BLaER1 (cell line): ENCODE measurements at regions not wholly inside any gene's neighbourhood (a gene's known extent, or its start where the extent isn't known, plus 50 kb on each side); places are given as distances from the start of the nearest gene placed in this dataset.

Source experiments
- H3K27ac ChIP-seq: shearing (Covaris generic); formaldehyde crosslinking; 2 replicates; pipeline ENCODE4 v1.8.1; 2022
- H3K27me3 ChIP-seq: shearing (Covaris generic); formaldehyde crosslinking; 2 replicates; pipeline ENCODE4 v1.8.1; 2022
- H3K36me3 ChIP-seq: shearing (Covaris generic); formaldehyde crosslinking; 2 replicates; pipeline ENCODE4 v1.8.1; 2022
- H3K4me1 ChIP-seq: shearing (Covaris generic); formaldehyde crosslinking; 2 replicates; pipeline ENCODE4 v1.8.1; 2022
- H3K4me2 ChIP-seq: shearing (Covaris generic); formaldehyde crosslinking; 2 replicates; pipeline ENCODE4 v1.8.1; 2022
- H3K4me3 ChIP-seq: shearing (Covaris generic); formaldehyde crosslinking; 2 replicates; pipeline ENCODE4 v1.8.1; 2022
- H3K9ac ChIP-seq: shearing (Covaris generic); formaldehyde crosslinking; 2 replicates; pipeline ENCODE4 v1.8.1; 2022
- H3K9me3 ChIP-seq: shearing (Covaris generic); formaldehyde crosslinking; 2 replicates; pipeline ENCODE4 v1.8.1; 2022
- H4K20me1 ChIP-seq: shearing (Covaris generic); formaldehyde crosslinking; 2 replicates; pipeline ENCODE4 v1.8.1; 2022
- Cebpa-rat ChIP-seq: shearing (Covaris generic); IDR thresholded peaks from 2 replicates; pipeline ENCODE4 v1.8.1; 2022

- Histone ChIP-seq H3K27me3 (no peaks in the 10 kb centered on the region), H3K27ac (no peak overlapping the region), H4K20me1 (no peaks in the 10 kb centered on the region), H3K9me3 (no peaks in the 10 kb centered on the region), H3K4me3 (no peak overlapping the region), H3K4me1 (peaks cover 16% of the 10 kb centered on the region), H3K4me2 (peak overlapping the region; percentile 49), H3K36me3 (no peaks in the 10 kb centered on the region), H3K9ac (no peak overlapping the region)
- TF ChIP-seq Cebpa-rat: no peak
Measured at GRCh38 chr22:44381761-44382115, 69.0 kb upstream of the SHISAL1 start.

- H3K27me3 ChIP-seq: no peaks in the 10 kb centered on the region
- H4K20me1 ChIP-seq: no peaks in the 10 kb centered on the region
Measured at GRCh38 chr22:44380756-44381486, 68.2 kb upstream of the SHISAL1 start.

DNA sequence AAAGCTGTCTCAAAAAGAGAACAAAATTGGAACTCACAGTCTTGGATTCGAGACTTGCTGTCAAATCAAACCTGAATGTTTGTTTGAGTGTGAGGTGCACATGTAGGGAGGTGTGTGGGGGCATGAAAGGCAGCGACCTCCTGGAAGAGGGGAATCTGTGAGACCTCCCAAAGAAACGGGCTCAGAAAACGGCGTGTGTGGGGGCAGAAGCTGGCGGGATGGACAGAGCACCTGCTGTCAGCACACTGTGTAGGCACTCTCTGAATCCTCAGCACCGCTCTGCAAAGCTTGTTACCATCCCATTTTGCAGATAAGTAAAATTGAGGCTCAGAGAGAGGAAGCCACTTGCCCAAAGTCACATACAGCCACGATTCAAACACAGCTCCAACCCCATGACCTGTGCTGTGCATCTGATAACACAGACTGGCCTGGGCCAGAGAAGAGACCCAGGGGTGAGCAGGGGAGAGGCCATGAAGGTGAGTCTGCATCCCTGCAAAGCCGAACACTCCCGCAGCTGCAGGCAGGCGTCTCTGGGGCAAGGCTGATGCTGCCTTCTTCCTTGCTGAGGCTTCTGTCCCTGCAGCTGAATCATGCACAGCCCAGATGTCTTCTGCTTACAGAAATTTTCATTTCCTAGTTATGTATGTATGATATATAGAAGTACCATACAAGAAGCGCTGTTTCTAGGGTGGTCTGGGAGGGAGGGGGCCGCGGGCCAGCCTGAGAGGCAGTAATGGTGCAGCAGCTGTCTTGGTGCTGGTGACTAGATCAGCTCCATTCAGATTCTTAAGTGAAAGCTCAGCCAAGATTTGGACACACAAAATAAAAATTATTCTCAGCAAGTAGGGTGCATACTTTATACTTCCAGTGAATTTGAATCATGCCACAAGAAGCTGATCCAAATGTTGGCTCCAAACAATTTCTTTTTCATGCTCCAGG is 67.3 kb upstream of the SHISAL1 start:
- no peak overlapping the region for H3K9ac ChIP-seq
- H3K36me3 ChIP-seq: no peaks in the 10 kb centered on the region
- H3K9me3 ChIP-seq: peaks cover 5% of the 10 kb centered on the region
- peaks cover 16% of the 10 kb centered on the region for H3K4me1 ChIP-seq
- no peak overlapping the region for H3K27ac ChIP-seq
- no peak overlapping the region for H3K4me2 ChIP-seq
- H3K27me3 ChIP-seq: no peaks in the 10 kb centered on the region
- no peak overlapping the region for H3K4me3 ChIP-seq
- H4K20me1 ChIP-seq: no peaks in the 10 kb centered on the region
- no peak for TF ChIP-seq Cebpa-rat

More at GRCh38 chr22:44380756-44381486, 68.2 kb upstream of the SHISAL1 start:
- no peak overlapping the region for H3K9ac ChIP-seq
- TF ChIP-seq Cebpa-rat: no peak
- peaks cover 16% of the 10 kb centered on the region for H3K4me1 ChIP-seq
- H3K9me3 ChIP-seq: no peaks in the 10 kb centered on the region
- H3K4me3 ChIP-seq: no peak overlapping the region
- H3K27ac ChIP-seq: no peak overlapping the region
- H3K36me3 ChIP-seq: no peaks in the 10 kb centered on the region
- peak overlapping the region; percentile 49 for H3K4me2 ChIP-seq

DNA sequence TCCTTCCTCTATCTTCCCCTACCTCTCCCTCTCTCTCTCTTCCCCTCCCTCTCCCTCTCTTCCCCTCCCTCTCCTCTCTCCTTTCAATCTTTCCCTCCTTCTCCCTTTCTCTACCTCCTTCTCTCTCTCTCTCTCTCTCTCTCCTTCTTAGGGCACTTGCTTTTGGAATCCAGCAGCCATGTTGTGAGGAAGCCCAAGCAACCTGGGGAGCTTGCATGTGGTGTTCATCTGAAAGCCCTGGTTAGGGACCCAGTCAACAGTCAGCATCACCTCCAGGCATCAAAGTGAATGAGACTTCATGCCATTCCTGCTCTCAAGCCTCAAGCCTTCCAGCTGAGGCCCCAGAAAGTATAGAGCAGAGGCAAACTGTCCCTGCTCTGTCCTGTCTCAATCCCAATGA is 65.6 kb upstream of the SHISAL1 start:
- no peaks in the 10 kb centered on the region for H3K36me3 ChIP-seq
- no peak overlapping the region for H3K4me3 ChIP-seq
- H3K4me1 ChIP-seq: peaks cover 16% of the 10 kb centered on the region
- H3K9ac ChIP-seq: no peak overlapping the region
- H3K27me3 ChIP-seq: no peaks in the 10 kb centered on the region
- no peak overlapping the region for H3K27ac ChIP-seq
- no peaks in the 10 kb centered on the region for H4K20me1 ChIP-seq
- peaks cover 21% of the 10 kb centered on the region for H3K9me3 ChIP-seq
- no peak for TF ChIP-seq Cebpa-rat
- H3K4me2 ChIP-seq: no peak overlapping the region

DNA sequence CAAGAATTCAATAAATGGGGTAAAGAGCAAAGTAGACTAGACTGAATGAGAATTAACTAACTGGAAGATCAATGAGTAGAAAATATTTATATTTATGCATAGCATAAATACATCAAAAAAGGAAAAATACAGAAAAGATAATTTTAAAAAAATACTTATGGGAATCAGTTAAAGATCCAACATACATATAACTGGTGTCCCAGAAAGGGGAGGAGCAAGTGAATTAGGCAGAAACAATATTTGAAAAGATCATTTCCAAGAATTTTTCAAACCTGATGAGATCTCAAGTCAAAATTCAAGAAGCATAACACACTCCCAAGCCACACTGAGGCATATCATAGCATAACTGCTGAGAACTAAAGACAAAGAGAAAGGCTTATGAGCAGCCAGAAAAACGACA is 62.7 kb upstream of the SHISAL1 start:
- H3K4me1 ChIP-seq: no peaks in the 10 kb centered on the region
- H3K9ac ChIP-seq: no peak overlapping the region
- H3K27me3 ChIP-seq: no peaks in the 10 kb centered on the region
- H3K9me3 ChIP-seq: peaks cover 21% of the 10 kb centered on the region
- no peak overlapping the region for H3K4me3 ChIP-seq
- H3K4me2 ChIP-seq: no peak overlapping the region
- no peaks in the 10 kb centered on the region for H3K36me3 ChIP-seq
- H3K27ac ChIP-seq: no peak overlapping the region
- H4K20me1 ChIP-seq: no peaks in the 10 kb centered on the region
- TF ChIP-seq Cebpa-rat: no peak

DNA sequence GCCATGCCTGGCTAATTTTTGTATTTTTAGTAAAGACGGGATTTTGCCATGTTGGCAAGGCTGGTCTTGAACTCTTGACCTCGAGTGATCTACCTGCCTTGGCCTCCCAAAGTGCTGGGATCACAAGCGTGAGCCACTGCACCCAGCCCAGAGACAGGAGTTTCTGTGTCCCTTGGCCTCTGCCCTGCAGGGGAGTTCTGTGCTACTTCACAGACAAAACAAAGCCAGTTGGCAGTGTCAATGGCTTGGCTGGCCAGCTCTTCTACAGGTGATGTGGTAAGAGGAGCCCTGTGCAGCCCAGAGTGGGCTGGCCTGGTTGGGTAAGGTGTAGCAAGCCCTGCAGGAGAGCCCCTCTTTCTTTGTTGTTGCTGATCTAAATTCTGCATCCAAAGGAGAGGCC is 60.5 kb upstream of the SHISAL1 start:
- Histone ChIP-seq H3K9me3 (peaks cover 21% of the 10 kb centered on the region), H4K20me1 (no peaks in the 10 kb centered on the region)

DNA sequence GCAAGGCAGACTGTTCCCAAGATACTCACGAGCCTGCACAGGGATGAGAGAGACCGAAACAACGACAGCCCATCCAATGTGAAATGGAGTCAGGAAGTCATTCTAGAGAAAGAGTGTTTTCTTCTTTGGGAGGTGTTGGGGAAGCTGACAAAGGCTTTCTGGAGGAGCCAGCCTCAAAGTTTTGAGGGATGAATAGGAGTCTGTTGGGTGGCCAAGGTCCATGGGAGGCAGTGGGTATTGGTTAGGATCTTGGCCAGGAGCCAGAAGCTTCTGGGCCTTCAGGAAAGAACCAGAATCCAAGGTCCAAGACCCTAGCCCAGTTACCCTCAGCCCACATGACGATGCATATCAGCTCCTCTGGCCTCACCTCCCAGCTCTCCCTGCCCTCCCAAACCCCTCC is 59.9 kb upstream of the SHISAL1 start:
- Histone ChIP-seq H3K4me1 (no peaks in the 10 kb centered on the region), H3K36me3 (no peaks in the 10 kb centered on the region), H3K9ac (no peak overlapping the region), H3K9me3 (peaks cover 21% of the 10 kb centered on the region), H3K4me2 (no peak overlapping the region), H3K27me3 (no peaks in the 10 kb centered on the region), H3K27ac (no peak overlapping the region), H4K20me1 (no peaks in the 10 kb centered on the region), H3K4me3 (no peak overlapping the region)
- no peak for TF ChIP-seq Cebpa-rat

More for the DNA sequence above, 60.5 kb upstream of the SHISAL1 start:
- Histone ChIP-seq H3K4me3 (no peak overlapping the region), H3K9ac (no peak overlapping the region), H3K27me3 (no peaks in the 10 kb centered on the region), H3K27ac (no peak overlapping the region), H3K4me1 (no peaks in the 10 kb centered on the region), H3K36me3 (no peaks in the 10 kb centered on the region), H3K4me2 (no peak overlapping the region)
- TF ChIP-seq Cebpa-rat: no peak

- H3K4me1 ChIP-seq: peaks cover 2% of the 10 kb centered on the region
- H3K27ac ChIP-seq: no peak overlapping the region
- no peak overlapping the region for H3K9ac ChIP-seq
- no peaks in the 10 kb centered on the region for H3K27me3 ChIP-seq
- no peaks in the 10 kb centered on the region for H3K36me3 ChIP-seq
- TF ChIP-seq Cebpa-rat: no peak
- H3K4me3 ChIP-seq: no peak overlapping the region
- no peak overlapping the region for H3K4me2 ChIP-seq
- H4K20me1 ChIP-seq: no peaks in the 10 kb centered on the region
- peaks cover 21% of the 10 kb centered on the region for H3K9me3 ChIP-seq
Measured at GRCh38 chr22:44371741-44372525, 59.2 kb upstream of the SHISAL1 start.

- no peaks in the 10 kb centered on the region for H4K20me1 ChIP-seq
- H3K4me3 ChIP-seq: no peak overlapping the region
- H3K9me3 ChIP-seq: peaks cover 17% of the 10 kb centered on the region
- H3K4me1 ChIP-seq: peaks cover 15% of the 10 kb centered on the region
- no peak overlapping the region for H3K4me2 ChIP-seq
- TF ChIP-seq Cebpa-rat: no peak
- no peak overlapping the region for H3K27ac ChIP-seq
- H3K27me3 ChIP-seq: no peaks in the 10 kb centered on the region
- H3K9ac ChIP-seq: no peak overlapping the region
- H3K36me3 ChIP-seq: no peaks in the 10 kb centered on the region
Measured at GRCh38 chr22:44369916-44370801, 57.4 kb upstream of the SHISAL1 start.
